NCI-H510A (cell line): ENCODE measurements at regions not wholly inside any gene's neighbourhood (a gene's known extent, or its start where the extent isn't known, plus 50 kb on each side); places are given as distances from the start of the nearest gene placed in this dataset.

ENCODE experiments used
- DNase-seq: peaks from one replicate; lab custom pipeline; 2025; lab: John Stamatoyannopoulos, UW

GRCh38 chr15:35596285-35596684, 50.3 kb upstream of the DPH6 start:
- no peak for DNase-seq

- DNase-seq = no peak
Observed at GRCh38 chr15:35602836-35603235, 56.9 kb upstream of the DPH6 start.

- no peak for DNase-seq
Observed at GRCh38 chr15:35603301-35603700, 57.3 kb upstream of the DPH6 start.

GRCh38 chr15:35603856-35604255, 57.9 kb upstream of the DPH6 start:
- no peak for DNase-seq

GRCh38 chr15:35605764-35606449, 59.9 kb upstream of the DPH6 start:
- no peak for DNase-seq

- DNase-seq = no peak
Observed at GRCh38 chr15:35606450-35606779, 60.5 kb upstream of the DPH6 start.

- DNase-seq = no peak
Observed at GRCh38 chr15:35616498-35617271, 70.7 kb upstream of the DPH6 start.

- DNase-seq = no peak
Observed at GRCh38 chr15:35618260-35619188, 72.6 kb upstream of the DPH6 start.

GRCh38 chr15:35622641-35623340, 76.8 kb upstream of the DPH6 start:
- DNase-seq = no peak

- DNase-seq = no peak
Observed at GRCh38 chr15:35624881-35625280, 78.9 kb upstream of the DPH6 start.

- no peak for DNase-seq
Observed at GRCh38 chr15:35626571-35627318, 80.8 kb upstream of the DPH6 start.

- no peak for DNase-seq
Observed at GRCh38 chr15:35627696-35628095, 81.7 kb upstream of the DPH6 start.

GRCh38 chr15:35629766-35630165, 83.8 kb upstream of the DPH6 start:
- no peak for DNase-seq

- no peak for DNase-seq
Observed at GRCh38 chr15:35630532-35630931, 84.6 kb upstream of the DPH6 start.

- DNase-seq = peak; percentile 35
Observed at GRCh38 chr15:35630985-35631384, 85.0 kb upstream of the DPH6 start.

- no peak for DNase-seq
Observed at GRCh38 chr15:35633677-35634076, 87.7 kb upstream of the DPH6 start.

- DNase-seq = no peak
Observed at GRCh38 chr15:35646790-35647189, 100.8 kb upstream of the DPH6 start.

- no peak for DNase-seq
Observed at GRCh38 chr15:35647303-35647702, 101.3 kb upstream of the DPH6 start.

- DNase-seq = no peak
Observed at GRCh38 chr15:35648941-35649340, 103.0 kb upstream of the DPH6 start.

- no peak for DNase-seq
Observed at GRCh38 chr15:35649575-35649974, 103.6 kb upstream of the DPH6 start.

GRCh38 chr15:35654332-35654731, 108.4 kb upstream of the DPH6 start:
- DNase-seq = no peak
